ENCODE measurements at regions not wholly inside any gene's neighbourhood (a gene's known extent, or its start where the extent isn't known, plus 50 kb on each side); places are given as distances from the start of the nearest gene placed in this dataset.

GRCh38 chr4:63678358-63678931 lies 730.8 kb downstream of the TECRL start:
- TF ChIP-seq CTCF (IDR thresholded peaks at IDR 0.05): no peak
- Histone ChIP-seq H3K27ac (no peak overlapping the region), H3K4me1 (no peaks in the 10 kb centered on the region)

GRCh38 chr4:63670735-63671134 lies 738.5 kb downstream of the TECRL start:
- H3K36me3 ChIP-seq: no peaks in the 10 kb centered on the region
- no peak for TF ChIP-seq CTCF (IDR thresholded peaks at IDR 0.05)
- H3K4me1 ChIP-seq: no peaks in the 10 kb centered on the region
- no peak overlapping the region for H3K4me3 ChIP-seq
- no peaks in the 10 kb centered on the region for H3K27me3 ChIP-seq
- no peak overlapping the region for H3K27ac ChIP-seq
- intact Hi-C loops (cut with DNase I): no loop called here
- no peak for DNase-seq (ENCODE audit: low spot score in 2 of 2)
- H3K9me3 ChIP-seq: no peaks in the 10 kb centered on the region

More at GRCh38 chr4:63678358-63678931, 730.8 kb downstream of the TECRL start:
- Histone ChIP-seq H3K9me3 (no peaks in the 10 kb centered on the region), H3K4me3 (no peak overlapping the region), H3K36me3 (no peaks in the 10 kb centered on the region), H3K27me3 (no peaks in the 10 kb centered on the region)
- intact Hi-C loops (cut with DNase I): no loop called here
- DNase-seq (ENCODE audit: low spot score in 2 of 2): no peak

- intact Hi-C loops (cut with DNase I): no loop called here
Observed at GRCh38 chr4:63663870-63664269, 745.4 kb downstream of the TECRL start.

GRCh38 chr4:63644396-63644795 lies 764.9 kb downstream of the TECRL start:
- Histone ChIP-seq H3K4me1 (no peaks in the 10 kb centered on the region), H3K27me3 (no peaks in the 10 kb centered on the region), H3K27ac (no peak overlapping the region), H3K36me3 (no peaks in the 10 kb centered on the region), H3K4me3 (no peak overlapping the region), H3K9me3 (no peaks in the 10 kb centered on the region)
- DNase-seq (ENCODE audit: low spot score in 2 of 2): no peak
- no peak for TF ChIP-seq CTCF (IDR thresholded peaks at IDR 0.05)
- intact Hi-C loops (cut with DNase I): no loop called here

More at GRCh38 chr4:63663870-63664269, 745.4 kb downstream of the TECRL start:
- DNase-seq (ENCODE audit: low spot score in 2 of 2): no peak
- TF ChIP-seq CTCF (IDR thresholded peaks at IDR 0.05): no peak
- no peaks in the 10 kb centered on the region for H3K36me3 ChIP-seq
- no peaks in the 10 kb centered on the region for H3K9me3 ChIP-seq
- no peaks in the 10 kb centered on the region for H3K27me3 ChIP-seq
- H3K27ac ChIP-seq: no peak overlapping the region
- no peak overlapping the region for H3K4me3 ChIP-seq
- no peaks in the 10 kb centered on the region for H3K4me1 ChIP-seq

- TF ChIP-seq CTCF (IDR thresholded peaks at IDR 0.05): no peak
- Histone ChIP-seq H3K9me3 (no peaks in the 10 kb centered on the region), H3K4me1 (no peaks in the 10 kb centered on the region), H3K27me3 (no peaks in the 10 kb centered on the region), H3K36me3 (no peaks in the 10 kb centered on the region), H3K4me3 (no peak overlapping the region), H3K27ac (no peak overlapping the region)
- DNase-seq (ENCODE audit: low spot score in 2 of 2): no peak
- intact Hi-C loops (cut with DNase I): no loop called here
Observed at GRCh38 chr4:63637270-63637669, 772.0 kb downstream of the TECRL start.

- H3K36me3 ChIP-seq: no peaks in the 10 kb centered on the region
- no peak overlapping the region for H3K4me3 ChIP-seq
- intact Hi-C loops (cut with DNase I): no loop called here
- no peaks in the 10 kb centered on the region for H3K4me1 ChIP-seq
- no peak overlapping the region for H3K27ac ChIP-seq
- TF ChIP-seq CTCF (IDR thresholded peaks at IDR 0.05): no peak
- no peaks in the 10 kb centered on the region for H3K9me3 ChIP-seq
- no peak for DNase-seq (ENCODE audit: low spot score in 2 of 2)
- no peaks in the 10 kb centered on the region for H3K27me3 ChIP-seq
Observed at GRCh38 chr4:63632858-63633257, 776.4 kb downstream of the TECRL start.
